Activated CD8-positive, alpha-beta T cell treated with anti-CD3 and anti-CD28 coated beads for 36 hours (primary cell): ENCODE measurements at regions not wholly inside any gene's neighbourhood (a gene's known extent, or its start where the extent isn't known, plus 50 kb on each side); places are given as distances from the start of the nearest gene placed in this dataset.

Experiments used
- ATAC-seq: fragments of 200-7000 bp; cut with Tn5 transposase; one replicate; pipeline ENCODE4 v1.10.0; 2021; ENCODE audit warnings: mild to moderate bottlenecking, moderate library complexity
- CTCF ChIA-PET: fragments of 350-600 bp; sonication (Branson Sonifier 250); formaldehyde crosslinking; loops from one replicate; lab custom pipeline; 2021; ENCODE audit warnings: antibody characterized with exemption; lab: Charles Lee
- POLR2A ChIA-PET: fragments of 350-600 bp; sonication (Branson Sonifier 250); formaldehyde crosslinking; loops from one replicate; lab custom pipeline; 2021; ENCODE audit warnings: antibody characterized with exemption; lab: Charles Lee
- DNase-seq: peaks from one replicate; pipeline ENCODE4 v3.0.0-alpha.2; 2020
- H3K27ac Mint-ChIP-seq: one replicate; pipeline ENCODE4 v1.8.0; 2021; ENCODE audit warnings: mild to moderate bottlenecking, mixed read lengths
- H3K27me3 Mint-ChIP-seq: one replicate; pipeline ENCODE4 v1.8.0; 2021; ENCODE audit warnings: mixed read lengths
- H3K36me3 Mint-ChIP-seq: one replicate; pipeline ENCODE4 v1.8.0; 2021; ENCODE audit warnings: low read depth, mixed read lengths
- H3K4me1 Mint-ChIP-seq: one replicate; pipeline ENCODE4 v1.8.0; 2021; ENCODE audit warnings: low read depth, mixed read lengths
- H3K4me3 Mint-ChIP-seq: one replicate; pipeline ENCODE4 v1.8.0; 2021; ENCODE audit warnings: mild to moderate bottlenecking, moderate library complexity, mixed read lengths
- H3K9me3 Mint-ChIP-seq: one replicate; pipeline ENCODE4 v1.8.0; 2021; ENCODE audit warnings: mixed read lengths
- CTCF ChIP-seq: fragments of 200-600 bp; IDR thresholded peaks from one replicate; pipeline ENCODE4 v1.8.0; 2022; ENCODE audit warnings: antibody characterized with exemption, mild to moderate bottlenecking
- intact Hi-C: fragments of 100-400 bp; cut with micrococcal nuclease; formaldehyde crosslinking; loops from one replicate; pipeline ENCODE4 v1.10.0; 2022

DNA sequence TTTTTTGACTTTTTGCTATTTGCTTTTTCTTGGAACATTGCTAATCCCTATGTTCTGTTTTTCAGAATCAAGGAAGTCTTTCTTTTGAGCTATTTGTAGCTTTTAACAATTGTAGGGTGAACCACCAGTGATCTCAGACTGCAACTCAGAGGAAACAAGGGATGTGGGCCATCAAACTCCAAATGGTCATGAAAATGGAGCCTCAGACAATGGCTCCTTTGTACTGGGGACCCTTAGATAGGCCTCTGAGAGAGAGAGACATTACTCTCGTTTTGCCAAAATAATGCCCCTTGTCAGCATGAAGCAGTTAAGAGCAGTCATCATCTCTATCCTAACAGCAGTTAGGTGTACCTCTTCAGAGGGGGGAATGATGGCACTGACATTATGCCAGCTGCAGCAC is 56.4 kb upstream of the GJB6 start:
- Mint-ChIP-seq H3K9me3 (peaks cover 26% of the 10 kb centered on the region), H3K27me3 (no peaks in the 10 kb centered on the region), H3K27ac (no peak overlapping the region), H3K36me3 (peaks cover 5% of the 10 kb centered on the region), H3K4me1 (no peaks in the 10 kb centered on the region), H3K4me3 (no peak overlapping the region)
- DNase-seq (no peak), ATAC-seq (no peak)
- POLR2A ChIA-PET = interaction anchor here (0.7 kb wide), 1 partner anchor 9 kb away, joined by 3 read pairs; no protein-coding TSS in a partner anchor
- intact Hi-C loops = no loop called here
- TF ChIP-seq CTCF = no peak
- CTCF ChIA-PET = interaction anchor here (1.1 kb wide), 1 partner anchor 92 kb away, joined by 4 read pairs; no protein-coding TSS in a partner anchor

DNA sequence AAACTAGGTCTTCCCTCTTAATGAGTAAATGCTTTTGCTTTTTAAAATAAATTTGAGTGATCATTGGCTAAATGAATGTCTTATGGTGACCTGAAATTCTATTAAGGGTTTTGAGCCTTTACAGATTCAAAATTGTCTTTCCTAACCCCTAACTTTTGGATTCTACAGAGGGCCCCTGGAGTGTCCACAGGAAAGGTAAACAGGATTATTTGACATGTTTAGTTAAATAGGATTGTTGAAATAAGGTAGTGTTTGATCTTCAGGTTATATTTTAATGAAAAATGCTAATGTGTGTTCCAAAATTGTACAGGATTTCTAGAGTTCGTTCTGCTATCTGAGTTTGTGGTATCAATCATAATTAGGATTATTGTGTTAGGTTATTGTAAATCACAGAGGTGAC is 55.9 kb upstream of the GJB6 start:
- no peaks in the 10 kb centered on the region for H3K27me3 Mint-ChIP-seq
- ATAC-seq = no peak

DNA sequence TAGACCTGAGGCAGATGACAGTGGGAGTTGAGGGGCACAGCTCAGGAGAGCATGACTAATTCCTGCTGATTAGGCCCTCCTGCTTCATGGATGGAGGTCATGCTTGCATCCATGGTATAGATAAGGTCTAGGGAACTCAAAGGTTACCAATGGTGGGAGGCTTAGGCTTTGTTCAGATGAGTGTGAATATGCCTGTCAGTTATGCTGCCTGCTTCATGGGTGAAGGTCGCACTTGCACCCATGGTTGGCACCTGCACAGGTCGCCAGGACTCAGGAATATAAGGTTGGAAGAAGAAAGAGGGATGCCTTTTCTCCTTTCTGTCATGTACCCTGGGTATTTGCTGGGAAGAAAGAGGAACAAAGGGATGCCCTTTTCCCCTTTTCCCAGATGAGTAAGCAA is 53.4 kb upstream of the GJB6 start:
- ChIA-PET CTCF (interaction anchor here (0.8 kb wide), 1 partner anchor 208 kb away, joined by 3 read pairs; no protein-coding TSS in a partner anchor), POLR2A (interaction anchor here (1.0 kb wide), 1 partner anchor 17 kb away, joined by 3 read pairs; no protein-coding TSS in a partner anchor)
- Mint-ChIP-seq H3K27ac (no peak overlapping the region), H3K36me3 (peaks cover 5% of the 10 kb centered on the region), H3K4me1 (no peaks in the 10 kb centered on the region), H3K27me3 (no peaks in the 10 kb centered on the region), H3K4me3 (no peak overlapping the region), H3K9me3 (peaks cover 33% of the 10 kb centered on the region)
- no peak for DNase-seq
- intact Hi-C loops = no loop called here
- ATAC-seq = no peak
- TF ChIP-seq CTCF = no peak

More for the DNA sequence above, 55.9 kb upstream of the GJB6 start:
- H3K4me3 Mint-ChIP-seq = no peak overlapping the region
- no peak for DNase-seq
- no peaks in the 10 kb centered on the region for H3K4me1 Mint-ChIP-seq
- TF ChIP-seq CTCF = no peak
- intact Hi-C loops = no loop called here
- ChIA-PET POLR2A (interaction anchor here (0.7 kb wide), 1 partner anchor 8 kb away, joined by 3 read pairs; no protein-coding TSS in a partner anchor), CTCF (interaction anchor here (1.1 kb wide), 1 partner anchor 91 kb away, joined by 4 read pairs; no protein-coding TSS in a partner anchor)
- H3K9me3 Mint-ChIP-seq = peaks cover 29% of the 10 kb centered on the region
- peaks cover 5% of the 10 kb centered on the region for H3K36me3 Mint-ChIP-seq
- H3K27ac Mint-ChIP-seq = no peak overlapping the region
